ENCODE measurements at regions not wholly inside any gene's neighbourhood (a gene's known extent, or its start where the extent isn't known, plus 50 kb on each side); places are given as distances from the start of the nearest gene placed in this dataset.

GRCh38 chr9:26356491-26356890 is 536.1 kb downstream of the CAAP1 start:
- TF ChIP-seq POLR2AphosphoS5 (IDR thresholded peaks at IDR 0.05; ENCODE audit: low read depth, low read length), result no peak
- no peak for TF ChIP-seq REST (IDR thresholded peaks at IDR 0.05; ENCODE audit: insufficient read depth in 1 of 2, low read depth in 2 of 2, low read length in 2 of 2)
- no peak for TF ChIP-seq SIN3A (IDR thresholded peaks at IDR 0.05; ENCODE audit: borderline replicate concordance, insufficient read depth, low read length)
- no peak for TF ChIP-seq TAF1 (IDR thresholded peaks at IDR 0.05; ENCODE audit: borderline replicate concordance, insufficient read depth, low read length)
- TF ChIP-seq FOXP2 (optimal IDR thresholded peaks at IDR 0.05; ENCODE audit: borderline replicate concordance, extremely low read depth, extremely low read length, insufficient read depth), result no peak

- TF ChIP-seq SIN3A (IDR thresholded peaks at IDR 0.05; ENCODE audit: borderline replicate concordance, insufficient read depth, low read length) (no peak), REST (IDR thresholded peaks at IDR 0.05; ENCODE audit: insufficient read depth in 1 of 2, low read depth in 2 of 2, low read length in 2 of 2) (no peak), POLR2AphosphoS5 (IDR thresholded peaks at IDR 0.05; ENCODE audit: low read depth, low read length) (no peak), FOXP2 (optimal IDR thresholded peaks at IDR 0.05; ENCODE audit: borderline replicate concordance, extremely low read depth, extremely low read length, insufficient read depth) (no peak), TAF1 (IDR thresholded peaks at IDR 0.05; ENCODE audit: borderline replicate concordance, insufficient read depth, low read length) (no peak)
Observed at GRCh38 chr9:26346942-26347477, 545.6 kb downstream of the CAAP1 start.

GRCh38 chr9:26341545-26341944 is 551.1 kb downstream of the CAAP1 start:
- TF ChIP-seq TAF1 (IDR thresholded peaks at IDR 0.05; ENCODE audit: borderline replicate concordance, insufficient read depth, low read length), result no peak
- no peak for TF ChIP-seq REST (IDR thresholded peaks at IDR 0.05; ENCODE audit: insufficient read depth in 1 of 2, low read depth in 2 of 2, low read length in 2 of 2)
- TF ChIP-seq FOXP2 (optimal IDR thresholded peaks at IDR 0.05; ENCODE audit: borderline replicate concordance, extremely low read depth, extremely low read length, insufficient read depth), result no peak
- no peak for TF ChIP-seq POLR2AphosphoS5 (IDR thresholded peaks at IDR 0.05; ENCODE audit: low read depth, low read length)

- TF ChIP-seq REST (IDR thresholded peaks at IDR 0.05; ENCODE audit: insufficient read depth in 1 of 2, low read depth in 2 of 2, low read length in 2 of 2), result no peak
- no peak for TF ChIP-seq FOXP2 (optimal IDR thresholded peaks at IDR 0.05; ENCODE audit: borderline replicate concordance, extremely low read depth, extremely low read length, insufficient read depth)
- no peak for TF ChIP-seq POLR2AphosphoS5 (IDR thresholded peaks at IDR 0.05; ENCODE audit: low read depth, low read length)
- TF ChIP-seq TAF1 (IDR thresholded peaks at IDR 0.05; ENCODE audit: borderline replicate concordance, insufficient read depth, low read length), result no peak
- TF ChIP-seq SIN3A (IDR thresholded peaks at IDR 0.05; ENCODE audit: borderline replicate concordance, insufficient read depth, low read length), result no peak
Observed at GRCh38 chr9:26339796-26340195, 552.8 kb downstream of the CAAP1 start.

- no peak for TF ChIP-seq SIN3A (IDR thresholded peaks at IDR 0.05; ENCODE audit: borderline replicate concordance, insufficient read depth, low read length)
- TF ChIP-seq REST (IDR thresholded peaks at IDR 0.05; ENCODE audit: insufficient read depth in 1 of 2, low read depth in 2 of 2, low read length in 2 of 2), result no peak
- no peak for TF ChIP-seq FOXP2 (optimal IDR thresholded peaks at IDR 0.05; ENCODE audit: borderline replicate concordance, extremely low read depth, extremely low read length, insufficient read depth)
- TF ChIP-seq POLR2AphosphoS5 (IDR thresholded peaks at IDR 0.05; ENCODE audit: low read depth, low read length), result no peak
- TF ChIP-seq TAF1 (IDR thresholded peaks at IDR 0.05; ENCODE audit: borderline replicate concordance, insufficient read depth, low read length), result no peak
Observed at GRCh38 chr9:26335116-26335515, 557.5 kb downstream of the CAAP1 start.

Measured in PFSK-1 (cell line).